ENCODE measurements at regions not wholly inside any gene's neighbourhood (a gene's known extent, or its start where the extent isn't known, plus 50 kb on each side); places are given as distances from the start of the nearest gene placed in this dataset.

GRCh38 chr7:114835861-114836260 is 86.0 kb upstream of the MDFIC start:
- intact Hi-C loops (cut with micrococcal nuclease; ENCODE audit: unreplicated experiment) = no loop called here
- Histone ChIP-seq H3K4me1 (replicated peaks; ENCODE audit: insufficient read depth) (no peaks in the 10 kb centered on the region), H3K9me2 (ENCODE audit: insufficient read depth) (no peaks in the 10 kb centered on the region), H3K79me2 (ENCODE audit: low read depth) (no peaks in the 10 kb centered on the region), H3K36me3 (ENCODE audit: low read depth) (no peaks in the 10 kb centered on the region), H3K27ac (no peak overlapping the region), H4K20me1 (ENCODE audit: insufficient read depth) (no peaks in the 10 kb centered on the region), H3F3A (ENCODE audit: insufficient read depth, low read depth) (no peaks in the 10 kb centered on the region), H3K27me3 (ENCODE audit: insufficient read depth, low read depth) (no peaks in the 10 kb centered on the region), H2AFZ (no peak overlapping the region; the same call in 1 of the 2 replicates), H3K9me3 (ENCODE audit: insufficient read depth, low read depth) (no peaks in the 10 kb centered on the region), H3K4me2 (no peak overlapping the region), H3K4me3 (no peak overlapping the region)
- no peak for DNase-seq
- ChIA-PET CTCF (no interaction called here), POLR2A (ENCODE audit: unreplicated experiment) (no interaction called here)
- BruUV-seq (replicated peaks) = no TSS peak
- TF ChIP-seq CTCF (conservative IDR thresholded peaks at IDR 0.05) (no peak), EZH2 (IDR thresholded peaks at IDR 0.05; ENCODE audit: low read depth) (no peak)

- TF ChIP-seq EZH2 (IDR thresholded peaks at IDR 0.05; ENCODE audit: low read depth) (no peak), CTCF (conservative IDR thresholded peaks at IDR 0.05) (no peak)
- Histone ChIP-seq H3F3A (ENCODE audit: insufficient read depth, low read depth) (no peaks in the 10 kb centered on the region), H3K9me2 (ENCODE audit: insufficient read depth) (0 out of 2 replicates have a peak, but pooled peaks cover 4% of the 10 kb centered on the region), H3K4me2 (no peak overlapping the region), H3K27ac (no peak overlapping the region), H3K36me3 (ENCODE audit: low read depth) (no peaks in the 10 kb centered on the region), H3K4me1 (replicated peaks; ENCODE audit: insufficient read depth) (no peaks in the 10 kb centered on the region), H4K20me1 (ENCODE audit: insufficient read depth) (no peaks in the 10 kb centered on the region), H2AFZ (no peak overlapping the region), H3K27me3 (ENCODE audit: insufficient read depth, low read depth) (no peaks in the 10 kb centered on the region), H3K4me3 (no peak overlapping the region), H3K79me2 (ENCODE audit: low read depth) (no peaks in the 10 kb centered on the region), H3K9me3 (ENCODE audit: insufficient read depth, low read depth) (no peaks in the 10 kb centered on the region; the same call in 1 of the 2 replicates)
- CTCF ChIA-PET = no interaction called here
- no TSS peak for BruUV-seq (replicated peaks)
- no peak for DNase-seq
- POLR2A ChIA-PET (ENCODE audit: unreplicated experiment) = no interaction called here
- intact Hi-C loops (cut with micrococcal nuclease; ENCODE audit: unreplicated experiment) = no loop called here
Observed at GRCh38 chr7:114842551-114843065, 79.3 kb upstream of the MDFIC start.

GRCh38 chr7:114843102-114843501 is 78.8 kb upstream of the MDFIC start:
- BruUV-seq (replicated peaks) = no TSS peak
- Histone ChIP-seq H3K4me3 (no peak overlapping the region), H3K9me2 (ENCODE audit: insufficient read depth) (0 out of 2 replicates have a peak, but pooled peaks cover 4% of the 10 kb centered on the region), H3F3A (ENCODE audit: insufficient read depth, low read depth) (no peaks in the 10 kb centered on the region), H3K4me2 (no peak overlapping the region), H3K36me3 (ENCODE audit: low read depth) (no peaks in the 10 kb centered on the region), H3K4me1 (replicated peaks; ENCODE audit: insufficient read depth) (no peaks in the 10 kb centered on the region), H4K20me1 (ENCODE audit: insufficient read depth) (no peaks in the 10 kb centered on the region), H2AFZ (no peak overlapping the region), H3K27ac (no peak overlapping the region), H3K79me2 (ENCODE audit: low read depth) (no peaks in the 10 kb centered on the region), H3K9me3 (ENCODE audit: insufficient read depth, low read depth) (no peaks in the 10 kb centered on the region; the same call in 1 of the 2 replicates), H3K27me3 (ENCODE audit: insufficient read depth, low read depth) (no peaks in the 10 kb centered on the region)
- TF ChIP-seq CTCF (conservative IDR thresholded peaks at IDR 0.05) = no peak
- no peak for TF ChIP-seq EZH2 (IDR thresholded peaks at IDR 0.05; ENCODE audit: low read depth)
- intact Hi-C loops (cut with micrococcal nuclease; ENCODE audit: unreplicated experiment) = no loop called here
- CTCF ChIA-PET = no interaction called here
- POLR2A ChIA-PET (ENCODE audit: unreplicated experiment) = no interaction called here
- DNase-seq = no peak

Data from PC-9 (cell line).